GM23338 (cell line): ENCODE measurements at regions not wholly inside any gene's neighbourhood (a gene's known extent, or its start where the extent isn't known, plus 50 kb on each side); places are given as distances from the start of the nearest gene placed in this dataset.

ENCODE experiments used
- ATAC-seq: fragments of 200-7000 bp; cut with Tn5 transposase; 3 replicates; pipeline ENCODE4 v1.9.1; 2020
- DNase-seq: peaks from one replicate; pipeline ENCODE4 v3.0.0-alpha.2; 2015; ENCODE audit warnings: low spot score
- H2AFZ ChIP-seq: fragments of 200-600 bp; sonication (generic); 2 replicates; pipeline ENCODE4 v1.8.0; 2016; ENCODE audit warnings: antibody characterized with exemption, mild to moderate bottlenecking, moderate library complexity
- H3F3A ChIP-seq: fragments of 200-600 bp; sonication (generic); replicated peaks from 2 replicates; pipeline ENCODE4 v1.8.0; 2017; ENCODE audit warnings: antibody characterized with exemption, mixed run types, low read depth
- H3K27ac ChIP-seq: fragments of 200-600 bp; sonication (generic); 2 replicates; pipeline ENCODE4 v1.6.1; 2016; ENCODE audit warnings: low read depth
- H3K27me3 ChIP-seq: fragments of 200-600 bp; sonication (generic); 2 replicates; pipeline ENCODE4 v1.8.0; 2016; ENCODE audit warnings: mild to moderate bottlenecking, mixed run types, moderate library complexity; ENCODE audit not compliant: insufficient read depth
- H3K36me3 ChIP-seq: fragments of 200-600 bp; sonication (generic); 2 replicates; pipeline ENCODE4 v1.8.0; 2016; ENCODE audit warnings: mild to moderate bottlenecking; ENCODE audit not compliant: insufficient read depth
- H3K4me1 ChIP-seq: fragments of 200-600 bp; sonication (generic); 2 replicates; pipeline ENCODE4 v1.8.0; 2016; ENCODE audit warnings: mild to moderate bottlenecking, moderate library complexity; ENCODE audit not compliant: insufficient read depth
- H3K4me2 ChIP-seq: fragments of 200-600 bp; sonication (generic); 2 replicates; pipeline ENCODE4 v1.7.1; 2017; ENCODE audit warnings: mixed run types
- H3K4me3 ChIP-seq: fragments of 200-600 bp; sonication (generic); 2 replicates; pipeline ENCODE4 v1.6.1; 2016; ENCODE audit warnings: mixed run types
- H3K79me2 ChIP-seq: fragments of 200-600 bp; sonication (generic); replicated peaks from 2 replicates; pipeline ENCODE4 v1.8.0; 2017; ENCODE audit warnings: mild to moderate bottlenecking; ENCODE audit not compliant: insufficient read depth
- H3K9me2 ChIP-seq: fragments of 200-600 bp; sonication (generic); 2 replicates; pipeline ENCODE4 v1.8.0; 2017; ENCODE audit not compliant: insufficient read depth
- H4K20me1 ChIP-seq: fragments of 200-600 bp; sonication (generic); replicated peaks from 2 replicates; pipeline ENCODE4 v1.8.0; 2017; ENCODE audit warnings: mild to moderate bottlenecking; ENCODE audit not compliant: insufficient read depth
- H3K27ac Mint-ChIP-seq: 2 replicates; pipeline ENCODE4 v1.8.0; 2020; ENCODE audit warnings: inconsistent platforms, mild to moderate bottlenecking, moderate library complexity, mixed read lengths
- H3K27me3 Mint-ChIP-seq: 3 replicates; pipeline ENCODE4 v1.8.0; 2022; ENCODE audit warnings: low read depth, mild to moderate bottlenecking, moderate library complexity, mixed read lengths, inconsistent platforms; ENCODE audit not compliant: insufficient read depth, poor library complexity
- H3K36me3 Mint-ChIP-seq: 3 replicates; pipeline ENCODE4 v1.8.0; 2021; ENCODE audit warnings: low read depth, mild to moderate bottlenecking, inconsistent platforms, moderate library complexity, mixed read lengths
- H3K4me1 Mint-ChIP-seq: 3 replicates; pipeline ENCODE4 v1.8.0; 2020; ENCODE audit warnings: mild to moderate bottlenecking, inconsistent platforms, mixed read lengths
- H3K4me3 Mint-ChIP-seq: 3 replicates; pipeline ENCODE4 v1.8.0; 2021; ENCODE audit warnings: moderate library complexity, mild to moderate bottlenecking, inconsistent platforms, mixed read lengths
- H3K9me3 Mint-ChIP-seq: 3 replicates; pipeline ENCODE4 v1.8.0; 2020; ENCODE audit warnings: moderate library complexity, mild to moderate bottlenecking, inconsistent platforms, mixed read lengths
- CTCF ChIP-seq, 2 experiments: fragments of 200-600 bp in 1 of 2; sonication (generic) in 1 of 2; conservative IDR thresholded peaks; 2 replicates each; pipeline versions ENCODE4 v1.5.1 to v1.6.1; 2016 to 2017; ENCODE audit warnings: antibody characterized with exemption in 2 of 2, low read depth in 2 of 2, mild to moderate bottlenecking in 2 of 2, moderate library complexity in 1 of 2
- ETS1 ChIP-seq: IDR thresholded peaks from 2 replicates; pipeline ENCODE4 v1.6.1; 2016; ENCODE audit warnings: antibody characterized with exemption
- EZH2phosphoT487 ChIP-seq: fragments of 200-600 bp; sonication (generic); IDR thresholded peaks from one replicate; pipeline ENCODE4 v1.8.1; 2018; ENCODE audit warnings: antibody characterized with exemption; ENCODE audit not compliant: unreplicated experiment
- NANOG ChIP-seq: IDR thresholded peaks from 2 replicates; pipeline ENCODE4 v1.6.1; 2016; ENCODE audit warnings: antibody characterized with exemption, borderline replicate concordance
- POLR2AphosphoS5 ChIP-seq: IDR thresholded peaks from 2 replicates; pipeline ENCODE4 v1.6.1; 2016; ENCODE audit warnings: antibody characterized with exemption, low read depth
- ZNF331 ChIP-seq: fragments of 250-450 bp; sonication (Bioruptor Pico); IDR thresholded peaks from 2 replicates; pipeline ENCODE4 v1.5.0; 2020; ENCODE audit warnings: low read depth, mild to moderate bottlenecking, moderate library complexity

- H2AFZ ChIP-seq = no peak overlapping the region
- no peaks in the 10 kb centered on the region for H3K4me1 Mint-ChIP-seq
- peaks cover 4% of the 10 kb centered on the region; the same call in 1 of the 3 replicates for H3K9me3 Mint-ChIP-seq
- no peak overlapping the region for H3K4me2 ChIP-seq
- H3K27me3 Mint-ChIP-seq = no peaks in the 10 kb centered on the region
- no peak for TF ChIP-seq CTCF (conservative IDR thresholded peaks at IDR 0.05; ENCODE audit: low read depth in 2 of 2)
- H3K27ac Mint-ChIP-seq = no peak overlapping the region
- H3F3A ChIP-seq = no peaks in the 10 kb centered on the region
- no peak overlapping the region for H3K4me3 Mint-ChIP-seq
- H4K20me1 ChIP-seq = no peaks in the 10 kb centered on the region
- H3K79me2 ChIP-seq = no peaks in the 10 kb centered on the region
- no peaks in the 10 kb centered on the region for H3K27me3 ChIP-seq
- ATAC-seq (no peak), DNase-seq (no peak)
- no peaks in the 10 kb centered on the region for H3K36me3 Mint-ChIP-seq
- no peak overlapping the region for H3K4me3 ChIP-seq
- no peaks in the 10 kb centered on the region for H3K4me1 ChIP-seq
- no peaks in the 10 kb centered on the region for H3K9me2 ChIP-seq
- H3K36me3 ChIP-seq = no peaks in the 10 kb centered on the region
- no peak overlapping the region for H3K27ac ChIP-seq
These were observed 207.6 kb upstream of the HCCS start for GRCh38 chrX:10903523-10903922.

- Histone ChIP-seq H3K27ac (no peak overlapping the region), H3K4me1 (no peaks in the 10 kb centered on the region), H3K27me3 (no peaks in the 10 kb centered on the region), H3K4me3 (no peak overlapping the region), H3K36me3 (no peaks in the 10 kb centered on the region), H2AFZ (no peak overlapping the region), H3K79me2 (no peaks in the 10 kb centered on the region), H4K20me1 (no peaks in the 10 kb centered on the region), H3F3A (no peaks in the 10 kb centered on the region), H3K4me2 (no peak overlapping the region), H3K9me2 (no peaks in the 10 kb centered on the region)
- Mint-ChIP-seq H3K36me3 (no peaks in the 10 kb centered on the region), H3K27me3 (no peaks in the 10 kb centered on the region), H3K9me3 (peaks cover 4% of the 10 kb centered on the region; the same call in 1 of the 3 replicates), H3K4me3 (no peak overlapping the region), H3K27ac (no peak overlapping the region), H3K4me1 (no peaks in the 10 kb centered on the region)
- no peak for TF ChIP-seq EZH2phosphoT487
- no peak for TF ChIP-seq ZNF331 (CRISPR knock-in tag)
- no peak for TF ChIP-seq ETS1
- TF ChIP-seq POLR2AphosphoS5 = no peak
- no peak for ATAC-seq
- DNase-seq = no peak
These were observed 206.9 kb upstream of the HCCS start for GRCh38 chrX:10904220-10904619.

- Histone ChIP-seq H3K27ac (no peak overlapping the region), H3K36me3 (no peaks in the 10 kb centered on the region), H3K9me2 (no peaks in the 10 kb centered on the region), H3F3A (no peaks in the 10 kb centered on the region), H3K4me1 (no peaks in the 10 kb centered on the region), H3K27me3 (no peaks in the 10 kb centered on the region), H4K20me1 (no peaks in the 10 kb centered on the region), H3K4me2 (no peak overlapping the region), H3K4me3 (no peak overlapping the region), H2AFZ (no peak overlapping the region), H3K79me2 (no peaks in the 10 kb centered on the region)
- H3K27me3 Mint-ChIP-seq = no peaks in the 10 kb centered on the region
- ATAC-seq (no peak), DNase-seq (no peak)
- H3K36me3 Mint-ChIP-seq = no peaks in the 10 kb centered on the region
- H3K4me3 Mint-ChIP-seq = no peak overlapping the region
- no peak overlapping the region for H3K27ac Mint-ChIP-seq
- no peaks in the 10 kb centered on the region for H3K4me1 Mint-ChIP-seq
- H3K9me3 Mint-ChIP-seq = peaks cover 4% of the 10 kb centered on the region; the same call in 1 of the 3 replicates
- no peak for TF ChIP-seq ZNF331 (CRISPR knock-in tag)
- no peak for TF ChIP-seq NANOG
- TF ChIP-seq POLR2AphosphoS5 = no peak
- TF ChIP-seq CTCF (conservative IDR thresholded peaks at IDR 0.05; ENCODE audit: low read depth in 2 of 2) = no peak
- no peak for TF ChIP-seq EZH2phosphoT487
These were observed 204.3 kb upstream of the HCCS start for GRCh38 chrX:10906866-10907265.
